GM10266 (cell line): ENCODE measurements at regions not wholly inside any gene's neighbourhood (a gene's known extent, or its start where the extent isn't known, plus 50 kb on each side); places are given as distances from the start of the nearest gene placed in this dataset.

Source experiments
- DNase-seq: peaks from one replicate; pipeline ENCODE4 v3.0.0; 2012; ENCODE audit errors: extremely low spot score
- CTCF ChIP-seq: IDR thresholded peaks from 2 replicates; pipeline ENCODE4 v1.5.1; 2012; ENCODE audit warnings: mild to moderate bottlenecking, low read depth; ENCODE audit not compliant: control insufficient read depth, insufficient read depth; ENCODE audit errors: missing control alignments

- TF ChIP-seq CTCF, result no peak
- no peak for DNase-seq
These were observed 235.7 kb downstream of the CD83 start for GRCh38 chr6:14353281-14353680.

- TF ChIP-seq CTCF, result no peak
These were observed 236.2 kb downstream of the CD83 start for GRCh38 chr6:14353798-14354197.

GRCh38 chr6:14354919-14355572 is 237.5 kb downstream of the CD83 start:
- DNase-seq, result no peak
- TF ChIP-seq CTCF, result no peak

More at GRCh38 chr6:14353798-14354197, 236.2 kb downstream of the CD83 start:
- no peak for DNase-seq

- TF ChIP-seq CTCF, result no peak
- no peak for DNase-seq
These were observed 241.9 kb downstream of the CD83 start for GRCh38 chr6:14359438-14359837.

- DNase-seq, result no peak
- TF ChIP-seq CTCF, result no peak
These were observed 243.0 kb downstream of the CD83 start for GRCh38 chr6:14360565-14360964.

- DNase-seq, result no peak
- no peak for TF ChIP-seq CTCF
These were observed 243.7 kb downstream of the CD83 start for GRCh38 chr6:14361297-14361696.

- no peak for DNase-seq
- no peak for TF ChIP-seq CTCF
These were observed 244.5 kb downstream of the CD83 start for GRCh38 chr6:14361956-14362587.
